Mesendoderm (in vitro differentiated cells): ENCODE measurements at regions not wholly inside any gene's neighbourhood (a gene's known extent, or its start where the extent isn't known, plus 50 kb on each side); places are given as distances from the start of the nearest gene placed in this dataset.

Experiments used
- DNase-seq: peaks from one replicate; pipeline ENCODE4 v3.0.0; 2013
- H2AK5ac ChIP-seq: 2 replicates; pipeline ENCODE4 v1.6.1; 2013; ENCODE audit warnings: low read length, inconsistent platforms
- H2BK120ac ChIP-seq: 2 replicates; pipeline ENCODE4 v1.6.1; 2013; ENCODE audit warnings: low read depth, mild to moderate bottlenecking, low read length, moderate library complexity, mixed read lengths
- H2BK15ac ChIP-seq: replicated peaks from 2 replicates; pipeline ENCODE4 v1.6.1; 2013; ENCODE audit warnings: low read depth, mild to moderate bottlenecking, moderate library complexity
- H2BK5ac ChIP-seq: 2 replicates; pipeline ENCODE4 v1.6.1; 2013; ENCODE audit warnings: low read length, inconsistent platforms
- H3K18ac ChIP-seq: 2 replicates; pipeline ENCODE4 v1.6.1; 2013; ENCODE audit warnings: mild to moderate bottlenecking, low read length, mixed read lengths
- H3K23ac ChIP-seq: one replicate; pipeline ENCODE4 v1.6.1; 2013; ENCODE audit warnings: low read length
- H3K27ac ChIP-seq: 2 replicates; pipeline ENCODE4 v1.5.1; 2013; ENCODE audit warnings: low read depth, mild to moderate bottlenecking, inconsistent platforms, low read length, moderate library complexity
- H3K27me3 ChIP-seq: 2 replicates; pipeline ENCODE4 v1.6.1; 2013; ENCODE audit warnings: low read length, control low read depth, mild to moderate bottlenecking, inconsistent platforms; ENCODE audit not compliant: insufficient read depth, poor library complexity
- H3K36me3 ChIP-seq: 2 replicates; pipeline ENCODE4 v1.6.1; 2013; ENCODE audit warnings: low read length, inconsistent platforms; ENCODE audit not compliant: control insufficient read depth, insufficient read depth
- H3K4ac ChIP-seq: one replicate; pipeline ENCODE4 v1.6.1; 2013; ENCODE audit warnings: low read depth, mild to moderate bottlenecking, low read length, moderate library complexity
- H3K4me1 ChIP-seq: 2 replicates; pipeline ENCODE4 v1.6.1; 2013; ENCODE audit warnings: low read depth, low read length, inconsistent platforms; ENCODE audit not compliant: control insufficient read depth
- H3K4me2 ChIP-seq: 2 replicates; pipeline ENCODE4 v1.6.1; 2013; ENCODE audit warnings: low read length
- H3K4me3 ChIP-seq: 2 replicates; pipeline ENCODE4 v1.5.1; 2013; ENCODE audit warnings: mild to moderate bottlenecking, low read length
- H3K56ac ChIP-seq: one replicate; pipeline ENCODE4 v1.6.1; 2013; ENCODE audit warnings: low read length
- H3K79me1 ChIP-seq: 2 replicates; pipeline ENCODE4 v1.6.1; 2013; ENCODE audit warnings: low read length, inconsistent platforms
- H3K79me2 ChIP-seq: 2 replicates; pipeline ENCODE4 v1.6.1; 2013; ENCODE audit warnings: mild to moderate bottlenecking, low read length; ENCODE audit not compliant: control insufficient read depth, insufficient read depth
- H3K9ac ChIP-seq: 2 replicates; pipeline ENCODE4 v1.6.1; 2013; ENCODE audit warnings: low read length, inconsistent platforms
- H4K5ac ChIP-seq: one replicate; pipeline ENCODE4 v1.6.1; 2013; ENCODE audit warnings: low read length
- H4K8ac ChIP-seq: one replicate; pipeline ENCODE4 v1.6.1; 2013; ENCODE audit warnings: low read depth, mild to moderate bottlenecking, control low read depth, low read length, moderate library complexity
- WGBS: extraction: QIAGEN DNeasy Blood & Tissue Kit; methylation state at CpG from one replicate; pipeline ENCODE4 v1.1.7; 2013; ENCODE audit warnings: low lambda C conversion rate, missing lambda C conversion rate; ENCODE audit not compliant: insufficient coverage; ENCODE audit errors: extremely low coverage; 5-methylcytosine and 5-hydroxymethylcytosine counted together

GRCh38 chr15:62421289-62421688 is 256.2 kb upstream of the C2CD4B start:
- Histone ChIP-seq H3K4ac (no peak overlapping the region), H3K79me2 (peaks cover 4% of the 10 kb centered on the region), H3K36me3 (no peaks in the 10 kb centered on the region), H3K18ac (no peak overlapping the region), H3K9ac (no peak overlapping the region), H3K79me1 (peaks cover 15% of the 10 kb centered on the region), H3K4me1 (peaks cover 9% of the 10 kb centered on the region), H2BK120ac (no peak overlapping the region), H4K8ac (no peak overlapping the region), H3K27me3 (no peaks in the 10 kb centered on the region), H2BK15ac (no peak overlapping the region), H2BK5ac (no peak overlapping the region), H4K5ac (no peak overlapping the region), H2AK5ac (no peak overlapping the region), H3K56ac (no peak overlapping the region), H3K4me3 (no peak overlapping the region), H3K23ac (no peak overlapping the region), H3K27ac (no peak overlapping the region), H3K4me2 (no peak overlapping the region)
- DNase-seq: no peak
- WGBS: no CpG with 5 or more reads among the region's 3 CpGs

- H2BK15ac ChIP-seq: no peak overlapping the region
- no peak overlapping the region for H4K8ac ChIP-seq
- no peak overlapping the region for H3K4me2 ChIP-seq
- no peak overlapping the region for H3K4ac ChIP-seq
- H4K5ac ChIP-seq: no peak overlapping the region
- H3K36me3 ChIP-seq: no peaks in the 10 kb centered on the region
- H3K4me1 ChIP-seq: no peaks in the 10 kb centered on the region
- peaks cover 25% of the 10 kb centered on the region for H3K79me1 ChIP-seq
- peak; percentile 50 for DNase-seq
- H2BK5ac ChIP-seq: no peak overlapping the region
- H3K56ac ChIP-seq: no peak overlapping the region
- WGBS: no CpG with 5 or more reads among the region's 4 CpGs
- no peaks in the 10 kb centered on the region for H3K79me2 ChIP-seq
- no peak overlapping the region for H3K23ac ChIP-seq
- H3K27ac ChIP-seq: no peak overlapping the region
- H2AK5ac ChIP-seq: no peak overlapping the region
- no peak overlapping the region for H2BK120ac ChIP-seq
- H3K27me3 ChIP-seq: no peaks in the 10 kb centered on the region
- no peak overlapping the region for H3K4me3 ChIP-seq
- no peak overlapping the region for H3K9ac ChIP-seq
- peak overlapping the region; percentile 63 for H3K18ac ChIP-seq
Measured at GRCh38 chr15:62426387-62426956, 261.4 kb upstream of the C2CD4B start.

GRCh38 chr15:62428259-62428658 is 263.2 kb upstream of the C2CD4B start:
- no peak for DNase-seq
- H3K56ac ChIP-seq: no peak overlapping the region
- H3K79me1 ChIP-seq: peaks cover 24% of the 10 kb centered on the region
- H2BK120ac ChIP-seq: no peak overlapping the region
- no peaks in the 10 kb centered on the region for H3K27me3 ChIP-seq
- H3K18ac ChIP-seq: no peak overlapping the region
- H3K4me3 ChIP-seq: no peak overlapping the region
- no CpG with 5 or more reads among the region's 8 CpGs for WGBS
- H2AK5ac ChIP-seq: no peak overlapping the region
- no peak overlapping the region for H2BK5ac ChIP-seq
- H2BK15ac ChIP-seq: no peak overlapping the region
- no peak overlapping the region for H3K4ac ChIP-seq
- no peaks in the 10 kb centered on the region for H3K36me3 ChIP-seq
- no peak overlapping the region for H3K23ac ChIP-seq
- no peak overlapping the region for H3K27ac ChIP-seq
- no peak overlapping the region for H3K4me2 ChIP-seq
- no peak overlapping the region for H4K8ac ChIP-seq
- H3K4me1 ChIP-seq: no peaks in the 10 kb centered on the region
- H3K9ac ChIP-seq: no peak overlapping the region
- H3K79me2 ChIP-seq: no peaks in the 10 kb centered on the region
- no peak overlapping the region for H4K5ac ChIP-seq

GRCh38 chr15:62428851-62429598 is 263.9 kb upstream of the C2CD4B start:
- Histone ChIP-seq H3K27me3 (no peaks in the 10 kb centered on the region), H2AK5ac (no peak overlapping the region), H3K18ac (no peak overlapping the region), H4K8ac (no peak overlapping the region), H2BK120ac (no peak overlapping the region), H3K79me2 (no peaks in the 10 kb centered on the region), H3K36me3 (no peaks in the 10 kb centered on the region), H2BK15ac (no peak overlapping the region), H3K4me2 (no peak overlapping the region), H3K9ac (no peak overlapping the region), H3K27ac (no peak overlapping the region), H4K5ac (no peak overlapping the region), H3K79me1 (peaks cover 21% of the 10 kb centered on the region), H3K23ac (no peak overlapping the region), H3K4ac (no peak overlapping the region), H2BK5ac (no peak overlapping the region), H3K4me1 (no peaks in the 10 kb centered on the region), H3K4me3 (no peak overlapping the region), H3K56ac (no peak overlapping the region)
- WGBS: no CpG with 5 or more reads among the region's 14 CpGs
- DNase-seq: no peak

- no peak for DNase-seq
- Histone ChIP-seq H3K27me3 (no peaks in the 10 kb centered on the region), H3K4me1 (no peaks in the 10 kb centered on the region), H3K4me2 (no peak overlapping the region), H4K5ac (no peak overlapping the region), H3K79me1 (peaks cover 18% of the 10 kb centered on the region), H3K9ac (no peak overlapping the region), H2BK5ac (no peak overlapping the region), H2BK15ac (no peak overlapping the region), H4K8ac (no peak overlapping the region), H3K23ac (no peak overlapping the region), H2AK5ac (no peak overlapping the region), H3K36me3 (no peaks in the 10 kb centered on the region), H3K4ac (no peak overlapping the region), H3K27ac (no peak overlapping the region), H3K56ac (no peak overlapping the region), H3K79me2 (no peaks in the 10 kb centered on the region), H3K4me3 (no peak overlapping the region), H3K18ac (no peak overlapping the region), H2BK120ac (no peak overlapping the region)
- no CpG with 5 or more reads among the region's 2 CpGs for WGBS
Measured at GRCh38 chr15:62430056-62430455, 265.0 kb upstream of the C2CD4B start.

- H3K23ac ChIP-seq: no peak overlapping the region
- H3K4me2 ChIP-seq: no peak overlapping the region
- H3K56ac ChIP-seq: no peak overlapping the region
- H3K4me1 ChIP-seq: no peaks in the 10 kb centered on the region
- WGBS: no CpG with 5 or more reads among the region's 4 CpGs
- H3K4me3 ChIP-seq: no peak overlapping the region
- no peak overlapping the region for H4K8ac ChIP-seq
- no peaks in the 10 kb centered on the region for H3K36me3 ChIP-seq
- H3K18ac ChIP-seq: no peak overlapping the region
- H4K5ac ChIP-seq: no peak overlapping the region
- H2BK15ac ChIP-seq: no peak overlapping the region
- H2BK120ac ChIP-seq: no peak overlapping the region
- no peak overlapping the region for H3K9ac ChIP-seq
- peaks cover 18% of the 10 kb centered on the region for H3K79me1 ChIP-seq
- no peak overlapping the region for H3K27ac ChIP-seq
- H3K79me2 ChIP-seq: no peaks in the 10 kb centered on the region
- H3K4ac ChIP-seq: no peak overlapping the region
- no peak overlapping the region for H2AK5ac ChIP-seq
- H2BK5ac ChIP-seq: no peak overlapping the region
- no peak for DNase-seq
- H3K27me3 ChIP-seq: no peaks in the 10 kb centered on the region
Measured at GRCh38 chr15:62430552-62430951, 265.5 kb upstream of the C2CD4B start.
